ENCODE measurements at regions not wholly inside any gene's neighbourhood (a gene's known extent, or its start where the extent isn't known, plus 50 kb on each side); places are given as distances from the start of the nearest gene placed in this dataset.

DNA sequence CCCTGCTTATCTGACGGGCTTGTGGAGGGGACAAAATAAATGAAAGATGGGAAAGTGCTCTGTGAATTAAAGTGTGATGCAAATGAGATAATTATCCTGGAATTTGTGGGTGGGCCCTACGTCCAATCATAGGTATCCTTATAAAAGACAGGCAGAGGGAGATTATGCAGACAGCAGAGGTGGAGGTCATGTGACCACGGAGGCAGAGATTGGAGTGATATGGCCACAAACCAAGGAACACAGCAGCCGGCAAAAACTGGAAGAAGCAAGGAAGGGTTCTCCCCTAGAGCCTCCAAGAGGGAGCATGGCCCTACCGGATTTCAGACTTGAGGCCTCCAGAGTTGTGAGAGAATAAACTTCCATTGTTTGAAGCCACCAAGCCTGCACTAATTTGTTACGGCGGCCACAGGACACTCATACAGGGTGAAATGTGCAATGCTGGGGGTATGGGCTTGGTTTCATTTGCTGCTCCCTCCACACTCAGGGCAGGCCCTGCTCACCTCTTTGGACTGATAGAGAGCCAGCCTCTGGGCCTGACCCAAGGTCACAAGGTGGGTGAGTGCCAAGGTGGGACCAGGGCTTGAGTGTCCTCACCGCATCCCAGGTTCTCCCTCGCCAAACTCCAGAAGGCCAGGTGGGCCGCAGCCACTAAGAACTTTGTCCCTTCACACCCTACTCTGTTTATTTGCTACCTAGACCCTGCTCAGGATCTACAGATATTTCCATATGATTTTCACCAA lies 149.6 kb upstream of the TNRC6C start:
- no peak for ATAC-seq (ENCODE audit: low read depth)
- Mint-ChIP-seq H3K27me3 (peaks cover 8% of the 10 kb centered on the region), H3K4me3 (no peak overlapping the region), H3K9me3 (no peaks in the 10 kb centered on the region), H3K27ac (no peak overlapping the region), H3K4me1 (no peaks in the 10 kb centered on the region), H3K36me3 (no peaks in the 10 kb centered on the region)
- POLR2A ChIA-PET, result no interaction called here
- DNase-seq, result no peak

DNA sequence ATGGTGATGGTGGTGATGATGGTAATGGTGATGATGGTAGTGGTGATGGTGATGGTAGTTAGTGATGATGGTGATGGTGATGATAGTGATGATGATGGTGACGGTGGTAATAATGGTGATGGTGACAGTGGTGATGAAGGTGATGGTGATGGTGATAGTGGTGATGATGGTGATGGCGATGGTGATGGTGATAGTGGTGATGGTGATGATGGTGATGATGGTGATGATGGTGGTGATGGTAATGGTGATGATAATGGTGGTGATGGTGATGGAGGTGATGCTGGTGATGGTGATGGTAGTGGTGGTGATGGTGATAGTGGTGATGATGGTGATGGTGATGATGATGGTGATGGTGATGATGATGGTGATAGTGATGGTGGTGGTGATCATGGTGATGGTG lies 148.7 kb upstream of the TNRC6C start:
- Mint-ChIP-seq H3K9me3 (no peaks in the 10 kb centered on the region), H3K4me1 (no peaks in the 10 kb centered on the region), H3K4me3 (no peak overlapping the region), H3K27me3 (peaks cover 6% of the 10 kb centered on the region), H3K27ac (no peak overlapping the region), H3K36me3 (no peaks in the 10 kb centered on the region)
- ATAC-seq (ENCODE audit: low read depth), result no peak
- DNase-seq, result no peak
- POLR2A ChIA-PET, result no interaction called here

DNA sequence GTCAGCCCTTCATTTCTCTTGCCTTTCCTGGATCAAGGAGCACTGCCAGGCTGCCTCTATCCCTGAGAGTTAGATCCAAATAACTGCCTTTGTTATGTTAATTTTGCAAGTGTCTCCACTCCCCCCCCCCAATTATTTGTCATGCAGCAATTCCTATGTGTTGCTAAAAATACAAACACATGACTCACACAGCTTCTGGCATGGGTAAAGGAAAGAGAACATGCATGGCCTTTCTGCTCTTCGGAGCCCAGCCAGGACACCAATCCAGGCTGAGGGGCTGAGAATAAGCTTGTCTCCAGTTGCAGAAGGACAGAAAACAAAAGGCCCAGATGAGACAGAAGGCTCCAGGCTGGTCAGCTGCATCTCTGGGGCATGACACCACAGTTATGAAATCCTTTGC lies 148.0 kb upstream of the TNRC6C start:
- POLR2A ChIA-PET, result no interaction called here
- no peak overlapping the region for H3K4me3 Mint-ChIP-seq
- no peaks in the 10 kb centered on the region for H3K4me1 Mint-ChIP-seq
- no peak for ATAC-seq (ENCODE audit: low read depth)
- no peak for DNase-seq
- no peak overlapping the region for H3K27ac Mint-ChIP-seq
- no peaks in the 10 kb centered on the region for H3K36me3 Mint-ChIP-seq
- H3K27me3 Mint-ChIP-seq, result peaks cover 6% of the 10 kb centered on the region
- H3K9me3 Mint-ChIP-seq, result no peaks in the 10 kb centered on the region

DNA sequence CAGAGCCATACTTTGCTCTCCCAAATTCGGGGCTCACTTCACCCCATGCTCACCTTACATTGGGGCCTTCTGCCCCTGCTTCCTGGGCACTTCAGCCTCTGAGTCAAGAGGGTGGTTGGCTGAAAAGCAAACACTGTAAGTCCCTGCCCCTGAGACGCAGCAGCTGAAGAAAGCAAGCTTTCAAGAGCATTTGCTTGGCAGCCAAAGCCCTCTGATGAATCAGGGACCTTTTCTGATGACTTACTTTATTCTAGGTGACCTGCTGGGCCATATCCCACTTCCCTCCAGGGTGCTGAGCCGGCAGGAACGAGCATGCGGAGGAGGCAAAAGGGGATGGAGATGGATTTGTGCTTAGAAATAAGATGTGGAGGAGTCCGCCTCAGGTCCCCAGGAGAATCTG lies 147.0 kb upstream of the TNRC6C start:
- H3K4me1 Mint-ChIP-seq, result no peaks in the 10 kb centered on the region
- DNase-seq (no peak), ATAC-seq (ENCODE audit: low read depth) (no peak)
- peaks cover 8% of the 10 kb centered on the region for H3K27me3 Mint-ChIP-seq
- H3K27ac Mint-ChIP-seq, result no peak overlapping the region
- H3K9me3 Mint-ChIP-seq, result no peaks in the 10 kb centered on the region
- no peak overlapping the region for H3K4me3 Mint-ChIP-seq
- no peaks in the 10 kb centered on the region for H3K36me3 Mint-ChIP-seq
- POLR2A ChIA-PET, result no interaction called here

- no peaks in the 10 kb centered on the region for H3K9me3 Mint-ChIP-seq
- H3K27me3 Mint-ChIP-seq, result peaks cover 15% of the 10 kb centered on the region
- no peak for DNase-seq
- ATAC-seq (ENCODE audit: low read depth), result no peak
- no peak overlapping the region for H3K27ac Mint-ChIP-seq
- H3K4me3 Mint-ChIP-seq, result no peak overlapping the region
- H3K36me3 Mint-ChIP-seq, result no peaks in the 10 kb centered on the region
- POLR2A ChIA-PET, result no interaction called here
- no peaks in the 10 kb centered on the region for H3K4me1 Mint-ChIP-seq
Measured at GRCh38 chr17:77814091-77814772, 144.3 kb upstream of the TNRC6C start.

DNA sequence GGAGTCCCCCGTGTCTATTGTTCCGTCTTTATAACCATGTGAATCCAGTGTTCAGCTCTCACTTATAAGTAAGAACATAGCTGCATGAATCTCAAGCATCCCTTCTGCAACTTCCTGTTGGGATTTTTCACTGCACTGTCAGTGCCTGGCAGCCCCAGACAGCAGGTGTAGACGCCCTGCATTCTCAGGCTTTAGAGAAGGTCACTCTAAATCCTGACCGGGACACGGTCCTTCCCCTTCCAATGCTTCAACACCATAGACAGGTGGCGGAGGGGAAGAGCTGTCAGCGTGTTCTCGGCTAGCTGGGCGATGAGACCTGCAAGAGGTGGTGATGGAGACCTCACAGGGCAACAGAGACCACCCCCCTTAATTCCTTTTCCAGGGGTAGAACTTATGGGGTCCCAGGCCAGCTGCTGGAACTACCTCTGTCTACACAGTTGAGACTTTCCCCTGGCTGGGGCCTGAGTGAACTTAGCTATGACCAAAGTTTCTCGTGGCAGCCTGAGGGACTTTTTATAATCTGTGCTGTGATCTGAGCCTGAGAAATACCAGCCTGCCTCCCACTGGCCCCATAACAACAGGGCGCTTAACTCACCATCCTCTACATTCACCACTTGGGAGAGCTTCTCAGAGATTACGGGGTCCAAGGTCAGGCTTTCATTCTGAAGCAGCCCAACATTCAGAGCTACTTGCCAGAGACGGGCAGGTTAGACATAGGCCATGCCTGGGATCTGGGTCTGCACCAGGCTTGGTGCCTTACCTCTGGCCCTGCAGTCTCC lies 143.2 kb upstream of the TNRC6C start:
- DNase-seq (no peak), ATAC-seq (ENCODE audit: low read depth) (no peak)
- Mint-ChIP-seq H3K4me3 (no peak overlapping the region), H3K27me3 (peaks cover 22% of the 10 kb centered on the region), H3K36me3 (no peaks in the 10 kb centered on the region), H3K27ac (no peak overlapping the region), H3K4me1 (no peaks in the 10 kb centered on the region), H3K9me3 (no peaks in the 10 kb centered on the region)
- POLR2A ChIA-PET, result interaction anchor here (1.1 kb wide), 1 partner anchor 29 kb away, joined by 5 read pairs; no protein-coding TSS in a partner anchor

GRCh38 chr17:77817953-77818352 lies 140.6 kb upstream of the TNRC6C start:
- POLR2A ChIA-PET, result no interaction called here
- no peak for ATAC-seq (ENCODE audit: low read depth)
- no peak overlapping the region for H3K27ac Mint-ChIP-seq

DNA sequence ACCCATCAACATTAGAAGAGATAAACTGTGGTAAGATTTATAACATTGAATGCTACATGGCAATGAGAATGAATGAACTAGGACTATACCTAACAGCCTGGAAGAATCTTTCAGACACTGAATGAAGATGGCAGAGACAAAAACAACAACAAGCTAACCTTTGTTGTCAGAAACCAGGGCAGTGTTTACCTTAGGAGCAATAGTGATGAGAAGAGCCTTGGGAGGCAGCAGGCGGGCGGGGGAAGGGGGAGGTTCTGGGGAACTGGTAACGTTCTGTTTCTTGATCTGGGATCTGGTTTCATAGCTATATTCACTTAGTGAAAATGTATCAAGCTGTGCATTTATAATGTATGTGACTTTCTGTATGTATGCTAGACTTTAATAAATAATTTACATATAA lies 139.0 kb upstream of the TNRC6C start:
- H3K27me3 Mint-ChIP-seq, result peaks cover 23% of the 10 kb centered on the region
- ATAC-seq (ENCODE audit: low read depth) (no peak), DNase-seq (no peak)
- POLR2A ChIA-PET, result no interaction called here
- H3K4me1 Mint-ChIP-seq, result no peaks in the 10 kb centered on the region
- no peak overlapping the region for H3K27ac Mint-ChIP-seq
- no peaks in the 10 kb centered on the region for H3K9me3 Mint-ChIP-seq
- no peak overlapping the region for H3K4me3 Mint-ChIP-seq
- no peaks in the 10 kb centered on the region for H3K36me3 Mint-ChIP-seq

More at GRCh38 chr17:77817953-77818352, 140.6 kb upstream of the TNRC6C start:
- no peak for DNase-seq
- H3K9me3 Mint-ChIP-seq, result no peaks in the 10 kb centered on the region
- peaks cover 23% of the 10 kb centered on the region for H3K27me3 Mint-ChIP-seq
- no peaks in the 10 kb centered on the region for H3K36me3 Mint-ChIP-seq
- no peaks in the 10 kb centered on the region for H3K4me1 Mint-ChIP-seq
- no peak overlapping the region for H3K4me3 Mint-ChIP-seq

DNA sequence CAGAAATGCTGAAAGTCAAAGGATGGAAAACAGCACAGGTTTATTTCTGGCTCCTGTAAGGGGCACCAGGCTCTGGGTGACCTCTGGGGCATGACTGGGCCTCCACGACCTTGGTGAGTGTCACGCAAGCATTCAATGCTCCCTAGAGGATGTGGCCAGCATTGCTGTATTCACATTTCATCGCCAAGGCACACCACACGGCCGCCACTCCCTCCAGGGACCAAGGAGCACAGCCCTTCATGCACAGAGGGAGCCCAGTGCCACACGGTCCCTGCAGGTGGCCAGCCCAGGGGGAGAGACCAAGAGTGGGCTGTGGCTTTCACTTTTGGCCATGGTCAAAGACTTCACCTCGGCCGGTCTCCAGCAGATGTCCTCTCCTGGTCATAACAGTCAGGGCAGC lies 137.4 kb upstream of the TNRC6C start:
- POLR2A ChIA-PET, result no interaction called here
- DNase-seq (no peak), ATAC-seq (ENCODE audit: low read depth) (no peak)
- no peak overlapping the region for H3K4me3 Mint-ChIP-seq
- H3K27me3 Mint-ChIP-seq, result peaks cover 18% of the 10 kb centered on the region
- H3K9me3 Mint-ChIP-seq, result no peaks in the 10 kb centered on the region
- no peak overlapping the region for H3K27ac Mint-ChIP-seq
- no peaks in the 10 kb centered on the region for H3K36me3 Mint-ChIP-seq
- H3K4me1 Mint-ChIP-seq, result no peaks in the 10 kb centered on the region

DNA sequence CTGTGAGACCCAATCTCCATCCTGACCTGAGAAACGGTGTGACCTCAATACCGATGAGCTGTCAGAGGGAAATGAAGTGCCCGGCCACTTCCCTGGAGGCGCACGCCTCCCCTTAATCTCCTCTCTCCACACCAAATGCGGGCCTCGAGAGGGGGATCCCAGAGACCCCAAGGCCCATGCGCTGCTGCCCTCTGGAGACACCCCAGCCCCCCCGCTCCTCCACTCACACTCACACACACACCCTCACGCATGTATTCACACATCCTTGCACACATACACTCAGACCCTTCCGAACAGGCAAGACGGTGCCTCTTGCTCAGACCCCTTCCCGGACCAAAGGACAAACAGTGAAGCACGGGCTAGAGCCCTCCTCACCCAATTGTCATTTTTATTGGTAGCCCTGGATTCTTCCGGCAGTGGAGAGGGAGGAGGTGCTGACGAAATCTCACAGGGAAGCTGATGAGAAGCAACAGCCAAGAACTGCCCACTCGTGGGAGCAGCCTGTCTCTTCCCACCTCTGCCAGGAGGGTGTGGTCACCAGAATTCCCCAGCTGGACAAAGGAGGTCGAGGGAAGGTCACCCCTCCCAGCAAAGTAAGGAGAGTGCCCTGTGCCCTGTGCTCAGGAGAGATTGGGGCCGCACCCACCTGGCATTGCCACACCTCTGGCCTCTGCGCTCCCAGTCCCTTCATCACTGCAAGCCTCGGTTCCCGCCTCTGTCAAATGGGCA lies 136.0 kb upstream of the TNRC6C start:
- H3K9me3 Mint-ChIP-seq, result no peaks in the 10 kb centered on the region
- POLR2A ChIA-PET, result no interaction called here

DNA sequence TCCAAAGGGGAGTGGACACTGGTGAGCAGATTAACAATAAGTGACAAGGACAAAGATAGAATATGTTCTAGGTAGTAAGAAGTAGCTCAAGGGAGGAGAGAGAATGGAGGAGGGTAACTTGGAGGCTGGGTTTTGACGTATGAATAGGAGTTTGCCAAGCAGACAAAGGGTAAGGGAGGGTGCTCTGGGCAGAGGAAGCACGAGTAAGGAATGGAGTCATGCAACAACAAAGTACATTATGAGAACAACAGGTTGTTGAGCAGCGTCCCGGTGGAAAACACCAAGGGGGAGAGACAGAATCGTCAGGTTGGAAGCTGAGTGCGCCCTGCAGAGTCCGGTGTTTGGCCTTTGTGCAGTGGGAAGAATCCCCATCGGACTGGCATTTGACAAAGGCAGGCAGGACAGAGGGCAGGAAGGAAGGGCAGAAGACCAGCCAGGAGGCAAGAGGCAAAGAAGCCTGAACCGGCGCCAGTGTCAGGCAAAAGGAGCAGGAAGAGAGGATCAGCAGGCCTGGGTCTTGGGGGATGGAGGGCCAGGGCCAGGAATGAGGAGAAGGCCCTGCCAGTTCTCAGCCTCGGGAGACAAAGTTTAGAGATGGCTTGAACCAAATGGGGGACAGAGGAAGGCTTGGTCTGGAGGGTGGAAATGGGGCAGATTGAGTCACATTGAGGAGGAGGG lies 134.3 kb upstream of the TNRC6C start:
- H3K27ac Mint-ChIP-seq, result no peak overlapping the region
- H3K4me1 Mint-ChIP-seq, result peaks cover 3% of the 10 kb centered on the region
- ATAC-seq (ENCODE audit: low read depth), result no peak

More for the DNA sequence above, 136.0 kb upstream of the TNRC6C start:
- Mint-ChIP-seq H3K36me3 (no peaks in the 10 kb centered on the region), H3K27ac (no peak overlapping the region), H3K4me1 (peaks cover 3% of the 10 kb centered on the region), H3K27me3 (peaks cover 18% of the 10 kb centered on the region), H3K4me3 (no peak overlapping the region)
- ATAC-seq (ENCODE audit: low read depth) (no peak), DNase-seq (no peak)

GRCh38 chr17:77824780-77825280 lies 133.7 kb upstream of the TNRC6C start:
- POLR2A ChIA-PET, result interaction anchor here (1.8 kb wide), 1 partner anchor 134 kb away, joined by 5 read pairs; the partner anchor contains the start of gene TNRC6C
- no peaks in the 10 kb centered on the region for H3K36me3 Mint-ChIP-seq
- peaks cover 6% of the 10 kb centered on the region for H3K27me3 Mint-ChIP-seq
- H3K9me3 Mint-ChIP-seq, result no peaks in the 10 kb centered on the region
- peak; percentile 17 for DNase-seq
- no peak overlapping the region for H3K27ac Mint-ChIP-seq
- no peak overlapping the region for H3K4me3 Mint-ChIP-seq
- peaks cover 3% of the 10 kb centered on the region for H3K4me1 Mint-ChIP-seq
- no peak for ATAC-seq (ENCODE audit: low read depth)

More for the DNA sequence above, 134.3 kb upstream of the TNRC6C start:
- Mint-ChIP-seq H3K9me3 (no peaks in the 10 kb centered on the region), H3K4me3 (no peak overlapping the region), H3K27me3 (peaks cover 11% of the 10 kb centered on the region), H3K36me3 (no peaks in the 10 kb centered on the region)
- no peak for DNase-seq
- POLR2A ChIA-PET, result interaction anchor here (1.8 kb wide), 1 partner anchor 134 kb away, joined by 5 read pairs; the partner anchor contains the start of gene TNRC6C

All from activated naive CD8-positive, alpha-beta T cell treated with anti-CD3 and anti-CD28 coated beads, Interleukin-2, amount 10 ng/mL, durations not matched to agents 7 days and 5 days (primary cell).